ENCODE measurements at regions not wholly inside any gene's neighbourhood (a gene's known extent, or its start where the extent isn't known, plus 50 kb on each side); places are given as distances from the start of the nearest gene placed in this dataset.
"Not testable (repeated sequence)": the region's sequence is repeated elsewhere in the genome, so short reads cannot be mapped to it uniquely, and the experiment has no call there.

DNA sequence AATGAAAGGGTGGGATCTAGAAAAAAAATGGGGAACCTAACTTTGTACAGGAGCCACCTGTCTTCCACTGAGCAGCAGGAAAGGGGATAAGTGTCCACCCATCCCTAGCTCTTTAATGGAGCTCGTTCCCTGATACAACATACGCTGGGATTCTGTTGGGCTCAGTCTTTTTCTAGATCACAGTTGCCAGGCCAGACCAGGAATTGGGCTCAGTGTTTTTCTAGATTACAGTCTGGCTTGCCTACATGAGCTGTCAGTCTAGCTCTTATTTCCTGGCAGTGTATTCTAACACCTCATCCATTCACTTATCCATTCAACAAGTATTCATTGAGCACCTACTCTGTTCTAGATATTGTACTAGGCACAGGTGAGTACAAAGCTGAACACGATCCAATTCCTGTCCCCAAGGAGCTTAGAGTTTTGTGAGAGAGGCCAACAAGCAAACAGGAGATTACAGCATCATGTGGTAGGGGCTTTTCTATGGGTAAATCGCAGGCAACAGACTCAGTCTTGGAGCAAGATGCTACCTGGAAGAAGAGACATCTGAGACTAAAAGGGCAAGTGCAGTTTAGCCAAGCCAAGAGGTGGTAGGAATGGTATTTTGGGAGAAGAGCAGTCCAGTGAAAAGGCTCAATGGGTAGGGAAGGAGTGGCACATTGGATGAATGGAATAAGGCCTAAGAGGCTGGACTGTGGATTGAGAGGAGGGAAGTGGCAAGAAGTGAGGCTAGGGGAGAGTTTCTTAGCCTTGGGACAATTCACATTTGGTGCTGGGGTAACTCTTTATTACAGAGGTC, 138.0 kb upstream of the HS3ST2 start:
- FAIRE-seq (no peak), DNase-seq (ENCODE audit: insufficient read length, low spot score) (no peak)

DNA sequence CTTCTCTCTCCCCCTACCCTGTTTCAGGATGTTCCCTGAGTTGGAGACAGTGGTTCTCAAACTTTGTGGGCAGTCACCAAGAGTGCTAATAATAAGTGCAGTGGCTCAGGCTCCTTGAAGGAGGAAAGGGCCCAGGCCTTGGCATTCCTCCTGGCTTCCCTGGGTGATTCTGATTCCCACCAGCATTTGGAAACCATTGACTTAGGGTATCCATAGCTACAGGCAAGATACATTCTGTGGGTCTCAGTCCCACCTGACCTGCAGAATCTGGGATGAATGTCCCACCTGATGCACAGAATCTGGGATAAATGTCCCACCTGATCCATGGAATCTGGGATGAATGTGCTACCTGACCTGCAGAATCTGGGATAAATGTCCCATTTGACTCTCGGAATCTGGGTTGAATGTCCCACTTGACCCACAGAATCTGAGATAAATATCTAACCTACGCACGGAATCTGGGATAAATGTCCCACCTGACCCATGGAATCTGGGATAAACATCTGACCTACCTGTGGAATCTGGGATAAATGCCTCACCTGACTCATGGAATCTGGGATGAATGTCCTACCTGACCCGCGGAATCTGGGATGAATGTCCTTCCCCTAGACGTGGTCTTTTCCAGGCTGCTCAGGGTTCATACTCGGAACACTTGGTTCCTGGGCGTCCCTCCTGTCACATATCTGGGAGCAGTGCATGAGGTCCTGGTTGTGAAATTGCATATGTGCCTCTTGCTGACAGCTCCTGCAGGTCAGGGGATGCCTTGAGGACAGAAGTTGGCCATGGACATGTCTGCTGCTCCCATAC, 136.7 kb upstream of the HS3ST2 start:
- no peak for DNase-seq (ENCODE audit: insufficient read length, low spot score)
- no peak for FAIRE-seq

DNA sequence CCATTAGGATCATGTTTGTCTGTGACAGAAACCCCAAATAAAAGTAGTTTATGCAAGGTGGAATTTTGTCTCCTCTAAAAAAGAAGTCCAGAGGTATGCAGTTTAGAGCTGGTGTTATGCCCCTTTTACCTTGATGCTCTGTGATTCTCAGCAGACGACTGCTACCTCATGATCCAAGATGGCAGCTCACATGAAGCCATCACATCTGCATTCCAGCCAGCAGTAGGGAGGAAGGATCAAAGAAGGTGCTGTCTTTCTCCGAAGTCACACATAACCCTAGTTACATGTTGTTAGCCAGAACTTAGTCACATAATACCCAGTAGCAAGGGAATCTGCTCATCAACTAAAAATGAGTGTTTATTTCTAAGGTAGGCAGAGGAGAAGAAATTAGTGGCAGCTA, 135.7 kb upstream of the HS3ST2 start:
- FAIRE-seq (no peak), DNase-seq (ENCODE audit: insufficient read length, low spot score) (no peak)

GRCh38 chr16:22681554-22682291, 132.2 kb upstream of the HS3ST2 start:
- DNase-seq (ENCODE audit: insufficient read length, low spot score), result no peak
- no peak for FAIRE-seq

- no peak for FAIRE-seq
- no peak for DNase-seq (ENCODE audit: insufficient read length, low spot score)
Observed at GRCh38 chr16:22683258-22683657, 130.7 kb upstream of the HS3ST2 start.

DNA sequence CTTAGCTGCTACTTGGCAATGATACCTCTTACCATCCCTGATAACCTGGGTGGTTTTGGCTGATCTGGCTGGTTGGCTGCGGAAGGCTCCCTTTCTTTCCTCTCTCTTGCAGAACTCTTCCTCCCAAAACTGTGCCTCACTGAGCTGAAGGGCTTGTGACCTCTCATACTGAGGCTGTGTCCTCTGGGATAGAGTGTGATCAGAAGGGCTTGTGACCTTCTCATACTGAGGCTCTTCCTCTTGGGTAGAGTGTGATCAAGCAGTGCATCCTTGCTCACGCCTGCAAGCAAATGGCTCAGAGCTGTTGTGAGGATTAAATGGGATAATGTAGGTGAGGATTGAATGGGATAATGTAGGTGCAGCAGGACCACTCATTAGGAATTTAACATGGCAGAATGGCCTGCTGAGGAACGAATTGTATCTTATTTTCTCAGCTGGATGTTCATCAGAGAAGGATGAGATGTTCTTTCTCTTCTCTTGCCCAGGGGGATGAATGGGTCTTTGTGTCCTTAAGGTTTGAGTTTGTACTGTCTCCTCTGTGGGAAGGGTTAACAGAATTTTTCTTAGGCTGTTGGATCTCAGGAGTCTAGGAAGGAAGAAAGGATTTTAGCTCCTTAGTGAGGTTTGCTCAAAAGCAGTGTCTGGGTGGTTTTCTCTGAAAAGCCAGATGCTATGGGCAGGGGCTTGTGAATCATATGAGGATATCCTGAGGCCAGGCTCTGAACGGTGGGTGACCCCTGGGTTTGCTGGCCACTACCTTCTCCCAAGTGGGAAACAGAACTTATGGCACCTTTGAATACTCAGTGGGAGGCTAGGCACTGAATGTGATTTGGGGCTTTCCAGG, 130.0 kb upstream of the HS3ST2 start:
- no peak for DNase-seq (ENCODE audit: insufficient read length, low spot score)

GRCh38 chr16:22684574-22685458, 129.1 kb upstream of the HS3ST2 start:
- DNase-seq (ENCODE audit: insufficient read length, low spot score) (no peak), FAIRE-seq (no peak)

More for the DNA sequence above, 130.0 kb upstream of the HS3ST2 start:
- no peak for FAIRE-seq

DNA sequence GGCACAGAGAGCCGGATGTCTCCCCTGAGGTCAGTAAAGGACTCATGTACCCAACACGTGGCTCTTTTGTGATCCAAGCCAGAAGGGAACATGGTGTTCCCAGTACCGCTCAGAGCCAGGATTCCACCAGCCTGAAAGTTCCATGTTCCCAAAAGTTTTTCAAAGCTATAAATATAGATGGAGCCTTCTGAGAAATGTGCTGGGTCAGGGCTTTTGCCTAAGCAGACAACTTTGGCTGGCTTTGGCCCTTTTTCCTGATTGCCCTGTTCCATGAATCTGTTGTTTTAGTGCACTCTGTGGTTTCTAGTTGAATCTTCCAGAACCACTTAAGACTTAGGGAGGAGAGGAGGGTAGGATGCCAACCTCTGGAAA, 128.5 kb upstream of the HS3ST2 start:
- FAIRE-seq, result no peak
- no peak for DNase-seq (ENCODE audit: insufficient read length, low spot score)

- FAIRE-seq (no peak), DNase-seq (ENCODE audit: insufficient read length, low spot score) (no peak)
Observed at GRCh38 chr16:22687031-22687530, 126.9 kb upstream of the HS3ST2 start.

DNA sequence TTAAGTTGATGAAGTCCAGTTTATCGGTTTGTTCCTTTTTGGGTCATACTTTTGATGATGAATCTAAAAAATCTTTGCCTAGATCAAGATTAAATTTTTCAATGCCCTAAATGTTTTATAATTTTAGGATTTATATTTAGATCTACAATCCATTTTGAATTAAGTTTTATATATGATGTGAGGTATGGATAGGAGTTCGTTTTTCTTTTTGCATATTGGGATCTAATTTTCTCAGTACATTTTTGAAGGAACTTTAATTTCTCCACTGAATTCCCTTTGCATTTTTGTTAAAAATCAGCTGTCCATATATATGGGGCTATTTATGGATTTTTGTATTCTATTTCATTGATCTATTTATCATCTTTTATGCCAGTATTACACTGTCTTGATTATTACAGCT, 125.5 kb upstream of the HS3ST2 start:
- no peak for DNase-seq (ENCODE audit: insufficient read length, low spot score)
- no peak for FAIRE-seq

GRCh38 chr16:22688930-22689329, 125.0 kb upstream of the HS3ST2 start:
- no peak for DNase-seq (ENCODE audit: insufficient read length, low spot score)
- no peak for FAIRE-seq

DNA sequence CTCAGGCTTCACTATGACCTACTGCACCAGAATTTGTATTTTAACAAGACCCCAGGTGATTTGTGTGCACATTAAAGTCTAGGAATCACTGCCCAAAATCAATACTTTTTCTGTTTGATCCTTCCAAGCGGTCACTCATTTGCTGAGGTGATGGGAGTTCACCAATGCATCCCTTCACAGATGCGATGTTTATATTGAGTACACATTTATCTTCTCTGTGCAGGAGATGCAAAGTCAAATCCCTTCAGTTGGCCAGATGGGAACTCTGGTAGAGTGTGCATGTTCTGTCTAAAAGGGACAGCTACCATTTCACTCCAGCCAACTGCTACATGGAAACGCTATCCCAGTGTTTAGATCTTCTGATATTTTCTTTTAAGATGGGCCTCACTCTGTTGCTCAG, 122.6 kb upstream of the HS3ST2 start:
- no peak for FAIRE-seq

DNA sequence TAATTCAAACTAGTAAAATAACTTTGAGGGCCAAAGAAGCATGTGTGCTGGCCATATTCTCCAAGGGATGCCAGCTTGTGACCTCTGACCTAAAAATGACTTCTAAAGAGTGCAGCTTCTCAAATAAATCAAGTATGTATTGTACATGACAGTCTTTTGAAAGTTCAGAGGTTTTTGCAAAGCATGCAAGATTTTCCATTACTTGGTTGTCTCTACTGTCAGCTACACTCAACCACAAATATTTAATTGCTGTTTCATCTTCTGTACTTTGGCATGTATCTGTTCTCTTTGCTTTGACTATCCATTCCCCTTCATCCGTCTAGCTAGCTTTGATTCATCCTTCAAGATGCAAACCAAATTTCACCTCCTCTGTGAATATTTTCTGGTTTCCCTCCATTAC, 121.9 kb upstream of the HS3ST2 start:
- FAIRE-seq (no peak), DNase-seq (ENCODE audit: insufficient read length, low spot score) (no peak)

More for the DNA sequence above, 122.6 kb upstream of the HS3ST2 start:
- no peak for DNase-seq (ENCODE audit: insufficient read length, low spot score)

DNA sequence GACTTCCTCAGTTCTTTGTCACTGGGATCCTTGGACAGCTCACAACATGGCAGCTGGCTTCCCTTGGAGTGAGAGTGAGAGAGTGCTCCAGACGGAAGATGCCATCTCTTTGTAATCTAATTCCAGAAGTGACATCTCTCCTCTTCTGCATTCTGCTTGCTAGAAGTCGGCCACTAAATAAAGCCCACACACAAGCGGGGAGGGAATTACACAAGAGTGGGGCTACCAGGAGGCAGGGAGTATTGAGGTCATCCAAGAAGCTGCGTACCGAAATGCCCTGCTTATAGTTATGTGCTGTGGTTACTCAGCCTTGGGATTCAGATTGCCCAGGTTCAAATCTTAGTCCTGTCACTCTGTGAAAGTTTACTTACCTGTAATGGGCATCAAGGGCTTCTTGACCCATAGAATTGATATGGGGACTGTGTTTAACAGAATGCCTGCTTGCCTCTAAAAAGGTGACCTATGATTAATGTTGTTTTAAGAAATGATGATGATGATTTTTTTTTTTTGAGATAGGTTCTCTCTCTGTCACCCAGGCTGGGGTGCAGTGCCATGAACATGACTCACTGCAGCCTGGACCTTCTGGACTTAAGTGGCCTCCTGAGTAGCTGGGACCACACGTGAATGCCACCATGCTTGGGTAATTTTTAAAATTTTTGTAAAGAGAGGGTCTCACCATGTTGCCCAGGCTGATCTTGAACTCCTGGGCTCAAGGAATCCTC, 120.9 kb upstream of the HS3ST2 start:
- DNase-seq (ENCODE audit: insufficient read length, low spot score) (no peak), FAIRE-seq (no peak)

- DNase-seq (ENCODE audit: insufficient read length, low spot score) (no peak), FAIRE-seq (no peak)
Observed at GRCh38 chr16:22693638-22694340, 120.2 kb upstream of the HS3ST2 start.

GRCh38 chr16:22694887-22695382, 119.0 kb upstream of the HS3ST2 start:
- no peak for FAIRE-seq
- DNase-seq (ENCODE audit: insufficient read length, low spot score), result no peak

DNA sequence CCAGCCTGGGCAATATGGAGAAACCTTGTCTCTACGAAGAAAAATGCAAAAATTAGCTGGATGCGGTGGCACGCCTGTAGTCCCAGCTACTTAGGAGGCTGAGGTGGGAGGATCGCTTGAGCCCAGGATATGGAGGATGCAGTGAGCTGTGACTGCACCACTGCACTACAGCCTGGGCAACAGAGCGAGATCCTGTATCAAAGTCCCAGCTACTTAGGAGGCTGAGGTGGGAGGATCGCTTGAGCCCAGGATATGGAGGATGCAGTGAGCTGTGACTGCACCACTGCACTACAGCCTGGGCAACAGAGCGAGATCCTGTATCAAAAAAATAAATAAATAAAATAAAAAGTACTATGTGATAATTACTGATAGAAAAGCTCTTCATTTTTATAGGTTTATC, 118.2 kb upstream of the HS3ST2 start:
- DNase-seq (ENCODE audit: insufficient read length, low spot score); FAIRE-seq: not testable (repeated sequence)

DNA sequence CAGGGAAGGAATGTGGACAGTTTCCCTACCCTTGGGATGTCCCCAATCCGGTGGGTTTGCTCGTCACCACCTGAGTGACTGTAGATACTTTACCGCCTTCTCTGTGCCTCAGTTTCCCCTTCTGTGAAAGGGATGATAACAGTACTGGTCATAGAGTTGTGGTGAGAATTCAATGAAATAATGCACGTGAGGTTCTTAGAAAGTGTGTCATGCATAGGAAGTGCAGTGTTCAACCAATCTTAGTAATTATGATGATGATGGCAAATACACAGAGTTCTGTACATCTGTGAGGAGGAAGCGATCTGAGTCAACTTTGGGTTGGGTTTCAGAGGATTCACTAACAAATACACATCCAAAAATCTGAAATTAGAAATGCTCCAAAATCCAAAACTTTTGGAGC, 114.6 kb upstream of the HS3ST2 start:
- FAIRE-seq, result no peak

More for the DNA sequence above, 114.6 kb upstream of the HS3ST2 start:
- DNase-seq (ENCODE audit: insufficient read length, low spot score), result no peak

All from GM19239 (cell line).